Ovary (tissue), 3 donors: ENCODE measurements at regions not wholly inside any gene's neighbourhood (a gene's known extent, or its start where the extent isn't known, plus 50 kb on each side); places are given as distances from the start of the nearest gene placed in this dataset.
"Not testable (repeated sequence)": the region's sequence is repeated elsewhere in the genome, so short reads cannot be mapped to it uniquely, and the experiment has no call there.

Experiments
- EP300 ChIP-seq: sonication (generic); formaldehyde crosslinking; IDR thresholded peaks from one replicate; pipeline ENCODE4 v1.6.1; 2017; ENCODE audit warnings: antibody characterized with exemption
- TF ChIP-seq, protein P1 (sequence below), 3 donors: fragments of 450-650 bp in 2 of 3; fragments of 200-600 bp in 1 of 3; IDR thresholded peaks; one replicate each; pipeline versions ENCODE4 v1.5.1 to v1.8.0; 2016 to 2022; ENCODE audit warnings: antibody characterized with exemption in 3 of 3, mild to moderate bottlenecking in 1 of 3
- donor health status: DM: no; HTN: no; CAD: no.

DNA sequence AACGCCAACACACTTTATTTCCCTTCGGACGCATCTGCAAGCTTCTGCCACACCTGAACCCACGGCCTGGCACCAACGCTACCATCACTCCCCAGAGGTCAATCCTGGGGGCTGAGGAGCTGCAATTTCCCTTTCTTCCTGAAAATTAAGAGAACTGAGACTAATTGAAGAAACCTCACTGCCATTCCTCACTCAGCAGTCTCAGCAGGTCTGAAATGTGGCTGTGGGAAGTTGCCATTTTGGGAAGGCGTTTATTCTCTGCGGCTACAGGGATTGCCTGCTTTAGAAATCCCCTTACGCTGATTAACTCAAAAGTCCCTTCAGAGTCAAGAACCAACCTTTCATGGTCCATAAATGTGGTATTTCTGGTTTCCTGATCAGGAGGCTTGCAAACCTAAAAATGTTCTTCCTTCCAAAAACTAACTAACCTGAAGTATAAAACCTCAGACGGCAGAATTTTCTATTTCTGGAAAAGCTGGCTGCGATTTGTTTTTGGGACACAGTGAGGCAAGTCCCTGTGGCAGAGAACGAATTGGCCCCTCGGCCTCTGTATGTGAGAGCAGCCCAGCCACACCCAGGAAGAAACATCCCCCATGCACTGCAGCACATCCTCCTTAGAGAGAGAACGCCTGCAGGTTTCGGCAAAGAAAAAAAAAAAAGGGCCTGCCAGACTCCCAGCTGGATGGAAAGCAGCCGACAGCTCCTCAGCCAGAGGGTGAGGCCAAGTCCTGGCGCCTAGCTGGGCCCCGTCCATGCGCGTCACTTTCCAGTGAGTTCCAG is 5404.8 kb upstream of the TPTE start:
- TF ChIP-seq, protein P1, sequence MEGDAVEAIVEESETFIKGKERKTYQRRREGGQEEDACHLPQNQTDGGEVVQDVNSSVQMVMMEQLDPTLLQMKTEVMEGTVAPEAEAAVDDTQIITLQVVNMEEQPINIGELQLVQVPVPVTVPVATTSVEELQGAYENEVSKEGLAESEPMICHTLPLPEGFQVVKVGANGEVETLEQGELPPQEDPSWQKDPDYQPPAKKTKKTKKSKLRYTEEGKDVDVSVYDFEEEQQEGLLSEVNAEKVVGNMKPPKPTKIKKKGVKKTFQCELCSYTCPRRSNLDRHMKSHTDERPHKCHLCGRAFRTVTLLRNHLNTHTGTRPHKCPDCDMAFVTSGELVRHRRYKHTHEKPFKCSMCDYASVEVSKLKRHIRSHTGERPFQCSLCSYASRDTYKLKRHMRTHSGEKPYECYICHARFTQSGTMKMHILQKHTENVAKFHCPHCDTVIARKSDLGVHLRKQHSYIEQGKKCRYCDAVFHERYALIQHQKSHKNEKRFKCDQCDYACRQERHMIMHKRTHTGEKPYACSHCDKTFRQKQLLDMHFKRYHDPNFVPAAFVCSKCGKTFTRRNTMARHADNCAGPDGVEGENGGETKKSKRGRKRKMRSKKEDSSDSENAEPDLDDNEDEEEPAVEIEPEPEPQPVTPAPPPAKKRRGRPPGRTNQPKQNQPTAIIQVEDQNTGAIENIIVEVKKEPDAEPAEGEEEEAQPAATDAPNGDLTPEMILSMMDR (IDR thresholded peaks at IDR 0.05) = not testable (repeated sequence)
- not testable (repeated sequence) for TF ChIP-seq EP300
